PC-9 (cell line): ENCODE measurements at regions not wholly inside any gene's neighbourhood (a gene's known extent, or its start where the extent isn't known, plus 50 kb on each side); places are given as distances from the start of the nearest gene placed in this dataset.

Source experiments
- CTCF ChIP-seq: fragments of 200-600 bp; sonication (generic); conservative IDR thresholded peaks from 2 replicates; pipeline ENCODE4 v1.6.1; 2017; ENCODE audit warnings: mixed run types, antibody characterized with exemption, mild to moderate bottlenecking, moderate library complexity
- EZH2 ChIP-seq: fragments of 200-600 bp; sonication (generic); IDR thresholded peaks from 2 replicates; pipeline ENCODE4 v1.8.0; 2017; ENCODE audit warnings: antibody characterized with exemption, low read depth

DNA sequence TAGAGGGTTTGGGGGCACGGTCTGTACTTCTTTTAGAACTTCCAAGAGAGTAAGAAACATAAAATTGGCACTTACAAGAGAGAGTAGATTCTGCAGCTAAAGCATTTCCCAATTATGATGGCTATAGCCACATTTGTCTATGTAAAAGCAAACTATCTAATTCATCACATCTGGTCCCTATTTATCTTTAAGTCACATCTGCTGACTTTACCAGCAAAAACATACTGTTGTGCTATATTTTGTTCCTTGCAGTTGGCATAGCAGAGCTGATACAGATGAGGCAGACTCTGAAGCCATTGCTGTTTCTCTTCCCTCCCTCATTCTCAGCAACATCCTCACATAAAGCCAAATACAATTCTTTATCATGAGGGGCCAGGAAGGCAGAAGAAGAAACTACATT is 1533.5 kb upstream of the RAG2 start:
- TF ChIP-seq CTCF, result no peak
- no peak for TF ChIP-seq EZH2
